HUES64 (cell line): ENCODE measurements at regions not wholly inside any gene's neighbourhood (a gene's known extent, or its start where the extent isn't known, plus 50 kb on each side); places are given as distances from the start of the nearest gene placed in this dataset.
"Not testable (repeated sequence)": the region's sequence is repeated elsewhere in the genome, so short reads cannot be mapped to it uniquely, and the experiment has no call there.

ENCODE experiments used
- H3K27ac ChIP-seq: 2 replicates; pipeline ENCODE4 v1.7.0; 2013; ENCODE audit warnings: low read depth, low read length, inconsistent platforms
- H3K27me3 ChIP-seq: 2 replicates; pipeline ENCODE4 v1.6.1; 2013; ENCODE audit warnings: mild to moderate bottlenecking, low read length; ENCODE audit not compliant: insufficient read depth
- H3K36me3 ChIP-seq: 2 replicates; pipeline ENCODE4 v1.6.1; 2013; ENCODE audit warnings: mild to moderate bottlenecking, low read length; ENCODE audit not compliant: insufficient read depth
- H3K4me1 ChIP-seq: 2 replicates; pipeline ENCODE4 v1.6.1; 2013; ENCODE audit warnings: mild to moderate bottlenecking, low read length, moderate library complexity; ENCODE audit not compliant: insufficient read depth
- H3K4me3 ChIP-seq: 2 replicates; pipeline ENCODE4 v1.5.1; 2013; ENCODE audit warnings: mild to moderate bottlenecking, low read length, moderate library complexity
- H3K9ac ChIP-seq: 2 replicates; pipeline ENCODE4 v1.6.1; 2013; ENCODE audit warnings: mild to moderate bottlenecking, low read depth, low read length
- H3K9me3 ChIP-seq: 2 replicates; pipeline ENCODE4 v1.6.1; 2013; ENCODE audit warnings: low read depth, low read length; ENCODE audit not compliant: insufficient read depth
- WGBS: fragments of 150-250, 120-280 bp; methylation state at CpG from one replicate; pipeline ENCODE4 v1.1.7; 2013; ENCODE audit warnings: missing lambda C conversion rate; 5-methylcytosine and 5-hydroxymethylcytosine counted together

DNA sequence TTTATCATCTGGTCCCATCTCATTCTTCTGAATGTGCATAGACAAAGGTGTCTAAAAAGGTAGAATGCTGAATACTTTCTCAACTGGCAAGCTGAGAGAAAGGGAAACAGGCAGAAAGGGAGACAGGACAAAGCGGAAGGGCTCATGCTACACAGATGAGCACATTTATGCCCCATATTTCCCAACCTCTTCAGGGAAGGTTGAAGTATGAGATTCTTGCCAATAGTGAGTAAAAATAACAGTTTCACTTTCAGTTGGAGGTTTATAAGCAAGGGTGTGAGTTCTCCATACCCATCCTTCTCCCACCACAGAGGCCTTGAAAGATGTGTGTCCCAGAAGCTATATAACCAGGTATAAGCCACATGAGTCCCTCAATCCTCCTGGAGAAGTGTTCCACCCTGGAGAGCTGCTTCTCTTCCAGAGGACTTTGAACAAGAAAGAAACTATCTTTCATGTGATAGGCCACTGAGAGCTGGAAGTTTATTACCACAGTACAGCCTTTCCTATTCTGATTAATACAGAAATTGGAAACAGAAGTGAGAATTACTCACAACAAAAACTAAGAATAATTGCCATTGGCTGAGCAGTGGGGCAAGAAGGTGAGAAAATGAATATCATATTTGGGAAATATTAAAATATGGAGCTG lies 709.4 kb upstream of the NR2F2 start:
- peaks cover 3% of the 10 kb centered on the region; the same call in 1 of the 2 replicates for H3K9me3 ChIP-seq
- no peaks in the 10 kb centered on the region for H3K36me3 ChIP-seq
- no peak overlapping the region for H3K9ac ChIP-seq
- 100% methylated on average over 1 of the region's 1 CpG for WGBS
- no peak overlapping the region for H3K4me3 ChIP-seq
- H3K27me3 ChIP-seq = no peaks in the 10 kb centered on the region
- H3K4me1 ChIP-seq = 0 out of 2 replicates have a peak, but pooled peaks cover 1% of the 10 kb centered on the region
- H3K27ac ChIP-seq = no peak overlapping the region

DNA sequence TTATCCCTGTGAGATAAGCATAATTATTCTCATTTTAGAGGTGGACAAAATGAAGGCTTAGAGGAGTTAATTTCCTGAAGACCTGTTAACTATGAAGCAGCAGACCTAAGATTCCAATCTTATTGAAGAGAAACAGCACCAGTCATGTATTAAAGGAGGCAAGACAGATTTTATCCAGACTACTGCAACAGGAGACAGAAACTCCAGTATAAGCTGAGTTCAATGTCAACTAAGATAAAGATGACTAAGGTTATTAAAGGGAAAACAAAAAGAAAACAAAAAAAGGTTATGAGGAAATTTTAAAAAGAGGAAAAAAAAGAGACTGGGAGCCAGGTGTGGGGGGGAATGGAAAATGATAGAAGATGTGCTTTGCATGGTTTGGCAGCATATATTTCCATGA lies 707.7 kb upstream of the NR2F2 start:
- peaks cover 3% of the 10 kb centered on the region; the same call in 1 of the 2 replicates for H3K9me3 ChIP-seq

DNA sequence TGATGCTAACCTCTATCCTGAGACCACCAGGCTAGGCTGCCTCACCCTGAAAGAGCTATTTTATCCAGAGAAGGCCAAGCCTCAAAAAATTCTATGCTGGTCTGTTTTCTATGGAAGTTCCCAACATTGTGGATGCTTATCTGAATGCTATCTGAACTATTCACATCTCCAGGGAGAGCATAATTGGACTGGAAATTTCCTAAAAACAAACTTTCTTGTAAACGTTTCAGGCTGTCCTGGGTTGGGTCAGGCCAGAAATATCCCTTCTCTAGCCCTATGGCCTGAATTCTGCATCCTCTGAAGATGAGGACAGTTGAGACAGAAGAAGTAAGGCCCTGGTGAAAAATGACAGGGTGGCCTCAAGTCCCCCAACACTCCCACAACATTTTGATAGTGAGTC lies 706.4 kb upstream of the NR2F2 start:
- 88% methylated on average over 1 of the region's 1 CpG for WGBS
- no peak overlapping the region for H3K9ac ChIP-seq
- H3K9me3 ChIP-seq = peaks cover 3% of the 10 kb centered on the region; the same call in 1 of the 2 replicates

More for the DNA sequence above, 707.7 kb upstream of the NR2F2 start:
- H3K27me3 ChIP-seq = no peaks in the 10 kb centered on the region
- H3K36me3 ChIP-seq = no peaks in the 10 kb centered on the region
- H3K9ac ChIP-seq = no peak overlapping the region
- no peak overlapping the region for H3K27ac ChIP-seq
- no peak overlapping the region for H3K4me3 ChIP-seq
- H3K4me1 ChIP-seq = peaks cover 15% of the 10 kb centered on the region

DNA sequence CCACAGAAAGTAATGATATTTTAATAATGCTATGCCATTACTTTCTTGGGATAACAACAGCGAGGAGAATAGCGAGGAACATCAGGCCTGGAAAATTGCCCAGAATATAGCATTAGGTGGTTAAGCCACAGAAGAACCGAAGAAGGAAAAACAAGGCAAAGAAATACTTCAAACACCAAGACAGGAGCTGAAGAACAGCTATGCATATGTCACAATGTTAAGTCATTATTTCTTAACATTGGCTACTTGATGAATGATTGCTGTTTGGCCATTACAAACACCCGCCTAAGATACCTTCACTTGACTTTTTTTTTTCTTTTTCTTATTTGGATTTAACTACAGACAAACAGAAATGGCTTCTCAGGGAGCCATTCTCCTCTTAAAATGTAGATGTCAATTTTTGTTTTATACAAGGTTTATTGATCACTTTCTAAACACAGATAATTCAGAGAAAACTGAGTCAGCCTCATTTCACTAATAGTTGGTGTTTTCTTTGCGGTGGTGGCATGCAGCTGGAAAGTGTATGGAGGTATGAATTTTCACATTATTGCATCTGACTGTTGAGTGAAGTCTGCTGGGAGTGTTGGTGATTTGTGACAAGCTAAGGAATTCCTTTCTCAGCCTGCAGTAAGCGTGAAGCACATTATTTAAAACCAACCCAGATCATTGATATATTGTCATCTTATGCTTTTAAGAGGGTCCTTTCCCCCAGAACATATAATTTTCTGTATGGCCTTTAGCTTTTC lies 705.7 kb upstream of the NR2F2 start:
- peaks cover 15% of the 10 kb centered on the region for H3K4me1 ChIP-seq
- H3K36me3 ChIP-seq = no peaks in the 10 kb centered on the region
- H3K9ac ChIP-seq = no peak overlapping the region
- peaks cover 3% of the 10 kb centered on the region; the same call in 1 of the 2 replicates for H3K9me3 ChIP-seq
- H3K27me3 ChIP-seq = no peaks in the 10 kb centered on the region
- H3K4me3 ChIP-seq = no peak overlapping the region
- 80% methylated on average over 5 of the region's 6 CpGs for WGBS
- no peak overlapping the region for H3K27ac ChIP-seq

More for the DNA sequence above, 706.4 kb upstream of the NR2F2 start:
- Histone ChIP-seq H3K36me3 (no peaks in the 10 kb centered on the region), H3K4me3 (no peak overlapping the region), H3K27ac (no peak overlapping the region), H3K4me1 (peaks cover 15% of the 10 kb centered on the region), H3K27me3 (no peaks in the 10 kb centered on the region)

DNA sequence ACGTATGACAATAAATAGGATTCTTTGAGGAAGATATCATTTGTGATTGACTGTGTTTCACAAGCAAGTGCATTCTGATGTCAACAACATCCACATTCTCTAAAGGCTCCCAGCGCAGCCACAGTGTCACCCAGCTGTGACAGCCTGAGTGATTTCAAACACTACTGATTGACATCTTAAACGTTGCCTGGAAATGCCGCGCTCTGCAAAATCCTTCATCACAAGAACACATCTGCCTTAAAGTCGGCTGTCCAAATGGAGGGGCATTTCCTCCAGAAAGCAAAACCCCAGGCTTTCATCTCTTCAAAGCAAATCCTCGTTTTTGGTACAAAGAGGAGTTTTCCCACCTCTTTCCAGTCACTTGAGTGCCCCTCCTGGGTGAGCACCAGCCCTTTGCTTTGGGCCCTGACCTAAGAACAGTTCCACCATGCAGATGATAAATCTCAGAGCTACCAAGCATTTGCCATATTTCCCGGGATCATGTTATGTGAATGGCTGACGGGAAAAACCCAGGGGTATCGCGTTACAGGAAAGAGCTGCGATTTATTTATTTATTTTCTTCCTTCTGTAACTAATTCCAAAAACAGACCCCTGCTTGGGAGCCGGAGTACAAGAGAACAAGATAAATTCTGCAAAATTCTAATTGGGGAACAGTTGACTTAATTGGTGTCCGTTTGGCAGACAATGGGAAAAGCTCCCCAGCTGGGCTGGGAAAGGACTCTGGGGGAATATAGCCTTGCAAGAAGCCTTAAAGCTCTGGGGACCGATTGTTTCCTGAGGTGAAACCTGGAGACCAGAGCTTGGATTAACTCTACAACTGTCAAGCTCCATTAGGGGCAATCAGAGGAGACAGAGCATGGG lies 703.8 kb upstream of the NR2F2 start:
- Histone ChIP-seq H3K27ac (no peak overlapping the region), H3K4me1 (peaks cover 15% of the 10 kb centered on the region), H3K4me3 (no peak overlapping the region), H3K27me3 (no peaks in the 10 kb centered on the region), H3K9ac (no peak overlapping the region), H3K36me3 (no peaks in the 10 kb centered on the region), H3K9me3 (peaks cover 3% of the 10 kb centered on the region; the same call in 1 of the 2 replicates)
- WGBS = 77% methylated on average over 15 of the region's 15 CpGs

DNA sequence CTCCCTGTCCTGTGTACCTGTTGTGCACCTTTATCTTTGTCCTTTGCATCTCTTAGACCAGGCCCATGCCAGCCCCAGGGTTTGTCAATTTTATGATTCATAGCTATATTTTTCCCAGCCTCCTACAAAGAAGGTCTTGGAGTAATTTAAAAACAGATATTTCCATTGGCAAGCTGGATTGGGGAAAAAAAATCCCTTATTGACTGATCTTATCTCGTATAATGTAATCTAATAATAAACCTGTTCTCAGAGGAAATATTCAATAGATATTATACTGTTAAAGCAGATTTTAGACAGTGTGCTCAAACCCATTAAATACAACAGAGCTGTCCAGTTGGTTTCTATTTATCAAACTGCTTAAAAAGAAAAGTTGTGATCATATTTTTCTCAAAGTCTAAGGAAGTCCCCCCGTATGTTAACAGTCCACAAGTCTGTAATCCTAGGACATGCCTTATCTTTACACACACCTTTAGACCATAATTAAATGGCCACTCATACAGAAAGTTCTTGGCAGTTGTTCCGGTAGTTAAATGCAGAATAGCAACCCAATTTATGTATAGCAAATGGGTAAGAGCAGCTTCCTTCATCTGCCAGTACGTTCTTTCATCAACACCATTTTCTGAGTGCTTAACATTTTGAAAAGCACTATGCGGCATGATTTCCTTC lies 700.9 kb upstream of the NR2F2 start:
- Histone ChIP-seq H3K4me3 (no peak overlapping the region), H3K27me3 (no peaks in the 10 kb centered on the region), H3K27ac (no peak overlapping the region), H3K9ac (no peak overlapping the region), H3K4me1 (peaks cover 15% of the 10 kb centered on the region), H3K9me3 (no peaks in the 10 kb centered on the region), H3K36me3 (no peaks in the 10 kb centered on the region)
- WGBS = 95% methylated on average over 4 of the region's 5 CpGs

DNA sequence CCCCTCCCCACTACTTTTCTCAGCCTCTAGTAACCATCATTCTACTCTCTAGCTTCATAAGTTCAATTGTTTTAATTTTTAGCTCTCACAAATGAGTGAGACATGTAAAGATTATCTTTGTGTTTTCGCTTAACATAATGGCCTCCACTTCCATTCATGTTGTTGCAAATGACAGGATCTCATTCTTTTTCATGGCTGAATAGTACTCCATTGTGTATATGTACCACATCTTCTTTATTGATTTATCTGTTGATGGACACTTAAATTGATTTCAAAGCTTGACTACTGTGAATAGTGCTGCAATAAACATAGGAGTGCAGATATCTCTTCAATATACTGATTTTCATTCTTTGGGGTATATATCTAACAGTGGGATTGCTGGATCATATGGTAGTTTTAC lies 699.8 kb upstream of the NR2F2 start:
- peaks cover 15% of the 10 kb centered on the region for H3K4me1 ChIP-seq
- WGBS = 80% methylated on average over 1 of the region's 1 CpG
- H3K27me3 ChIP-seq = no peaks in the 10 kb centered on the region
- H3K4me3 ChIP-seq = no peak overlapping the region
- no peak overlapping the region for H3K9ac ChIP-seq
- H3K36me3 ChIP-seq = no peaks in the 10 kb centered on the region
- H3K9me3 ChIP-seq = no peaks in the 10 kb centered on the region
- H3K27ac ChIP-seq = no peak overlapping the region

DNA sequence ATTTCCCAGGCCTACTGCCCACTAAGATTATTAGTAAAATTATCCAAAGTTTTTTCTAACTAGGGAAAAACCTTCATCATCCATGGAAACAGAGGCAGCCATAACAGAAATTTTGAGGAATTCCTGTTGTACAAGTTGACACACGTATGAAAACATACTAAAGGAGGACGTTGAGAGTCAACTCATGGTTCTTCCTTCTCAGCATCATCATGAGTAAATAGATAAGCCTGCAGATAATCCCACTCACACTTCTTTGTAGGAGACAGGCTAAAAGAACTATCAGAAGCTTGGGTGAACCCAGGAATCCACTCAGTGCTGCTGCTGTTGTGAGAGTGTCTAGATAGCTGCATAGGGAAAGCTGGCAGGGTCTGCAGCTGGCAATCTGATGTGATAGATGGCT lies 694.8 kb upstream of the NR2F2 start:
- no peaks in the 10 kb centered on the region for H3K27me3 ChIP-seq
- no peak overlapping the region for H3K27ac ChIP-seq
- H3K4me1 ChIP-seq = no peaks in the 10 kb centered on the region
- 94% methylated on average over 2 of the region's 2 CpGs for WGBS
- no peaks in the 10 kb centered on the region for H3K9me3 ChIP-seq
- H3K36me3 ChIP-seq = no peaks in the 10 kb centered on the region
- no peak overlapping the region for H3K9ac ChIP-seq
- H3K4me3 ChIP-seq = no peak overlapping the region

DNA sequence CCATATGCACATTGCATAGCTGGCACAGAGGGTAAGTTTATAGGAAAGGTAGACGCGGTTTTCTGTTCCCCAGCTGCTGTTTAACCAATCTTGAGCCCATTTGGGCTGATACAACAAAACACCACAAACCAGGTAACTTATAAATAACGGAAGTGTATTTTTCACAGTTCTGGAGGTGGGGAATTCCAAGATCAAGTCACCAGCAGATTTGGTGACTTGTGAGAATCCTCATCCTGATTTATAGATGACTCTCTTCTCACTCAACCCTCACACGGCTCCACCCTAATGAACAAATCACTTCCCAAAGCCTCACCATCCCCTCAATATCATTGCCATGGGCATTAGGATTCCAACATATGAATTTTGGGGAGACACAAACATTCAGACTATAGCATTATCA lies 694.4 kb upstream of the NR2F2 start:
- Histone ChIP-seq H3K27ac (no peak overlapping the region), H3K4me3 (no peak overlapping the region), H3K9me3 (no peaks in the 10 kb centered on the region), H3K4me1 (no peaks in the 10 kb centered on the region), H3K36me3 (no peaks in the 10 kb centered on the region), H3K9ac (no peak overlapping the region), H3K27me3 (no peaks in the 10 kb centered on the region)
- 67% methylated on average over 4 of the region's 4 CpGs for WGBS

DNA sequence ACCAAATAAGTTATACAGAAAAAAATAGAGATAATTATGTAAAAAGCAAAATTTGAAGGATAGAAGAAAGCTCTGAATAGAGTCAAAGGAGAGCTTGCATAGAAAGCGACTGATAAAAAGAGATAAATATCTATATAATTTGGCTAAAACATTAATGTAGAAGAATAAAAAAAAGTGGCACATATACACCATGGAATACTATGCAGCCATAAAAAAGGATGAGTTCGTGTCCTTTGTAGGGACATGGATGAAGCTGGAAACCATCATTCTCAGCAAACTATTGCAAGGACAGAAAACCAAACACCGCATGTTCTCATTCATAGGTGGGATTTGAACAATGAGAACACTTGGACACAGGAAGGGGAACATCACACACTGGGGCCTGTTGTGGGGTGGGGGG lies 693.3 kb upstream of the NR2F2 start:
- not testable (repeated sequence) for H3K4me3 ChIP-seq, H3K27me3 ChIP-seq
- WGBS = no CpG with 5 or more reads among the region's 3 CpGs

More for the DNA sequence above, 693.3 kb upstream of the NR2F2 start:
- not testable (repeated sequence) for H3K27ac ChIP-seq, H3K36me3 ChIP-seq, H3K9ac ChIP-seq, H3K4me1 ChIP-seq, H3K9me3 ChIP-seq
